Hematopoietic multipotent progenitor cell (in vitro differentiated cells): ENCODE measurements at regions not wholly inside any gene's neighbourhood (a gene's known extent, or its start where the extent isn't known, plus 50 kb on each side); places are given as distances from the start of the nearest gene placed in this dataset.

ENCODE experiments used
- DNase-seq, 3 donors: peaks; one replicate each; pipeline ENCODE4 v3.0.0-alpha.2; 2011 to 2015; ENCODE audit warnings: low read depth in 2 of 3, low spot score in 2 of 3

DNA sequence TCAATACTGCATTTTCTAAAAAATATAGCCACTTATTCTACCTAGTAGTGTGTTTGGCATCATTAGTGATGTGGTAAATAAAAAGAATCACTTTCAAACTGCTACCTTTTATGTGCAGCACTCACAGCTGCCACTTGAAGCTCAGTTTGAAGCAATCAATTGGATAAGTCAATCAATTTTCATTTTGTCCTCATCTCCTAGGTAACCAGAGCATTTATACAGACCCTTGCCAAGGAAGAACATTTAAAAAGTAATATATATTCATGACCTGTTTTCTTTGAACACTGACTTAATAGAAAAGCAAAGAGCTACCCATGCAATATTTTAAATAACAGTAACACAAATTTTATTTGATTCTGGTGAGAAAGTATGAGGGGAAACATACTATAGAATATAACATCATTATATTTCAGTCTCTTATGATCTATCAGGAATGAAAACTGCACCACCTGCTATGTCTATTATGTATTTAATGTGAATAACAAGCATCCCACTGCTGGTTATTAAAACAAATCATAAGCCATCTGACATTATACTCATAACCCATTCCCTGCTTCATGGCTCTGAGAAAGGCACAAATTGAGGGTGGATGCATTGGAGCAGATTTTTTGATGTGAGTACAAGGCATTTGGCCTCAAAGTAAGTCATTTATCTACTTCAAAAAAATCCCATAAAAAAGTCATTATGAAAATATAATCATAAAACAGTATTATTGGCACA lies 168.4 kb upstream of the C21orf91 start:
- DNase-seq: no peak

DNA sequence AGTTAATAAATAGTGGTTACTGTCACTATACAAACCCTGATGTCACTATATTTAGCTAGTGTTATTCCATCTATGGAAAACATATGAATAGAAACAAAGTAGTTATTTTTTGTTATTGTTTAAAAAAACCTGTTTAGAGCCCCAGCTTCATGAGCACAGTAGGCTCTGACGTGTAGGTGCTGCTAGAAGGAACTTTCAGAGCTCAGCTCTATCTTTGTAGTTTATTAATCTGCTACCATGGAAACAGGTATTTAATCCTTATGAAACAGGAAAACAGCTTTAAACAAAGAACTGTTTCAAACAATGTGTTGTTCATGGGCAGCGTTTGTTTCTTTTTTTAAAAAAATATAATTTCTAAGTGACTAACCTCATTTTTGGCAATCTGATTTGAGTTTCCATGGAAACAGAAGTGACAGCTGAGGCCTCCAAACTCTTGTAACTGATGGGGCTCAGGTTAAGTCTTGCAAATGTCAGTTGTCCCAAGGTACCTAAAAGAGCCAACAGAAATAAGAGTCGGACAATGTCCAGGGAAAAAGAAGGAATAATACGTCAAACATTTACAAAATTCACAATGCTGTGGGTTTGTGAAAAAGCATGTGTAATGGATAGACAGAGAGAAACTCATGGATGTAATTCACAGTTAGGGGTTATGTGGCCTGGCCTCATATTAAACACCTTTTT lies 162.0 kb upstream of the C21orf91 start:
- no peak for DNase-seq

- no peak for DNase-seq
Measured at GRCh38 chr21:17979763-17980162, 160.6 kb upstream of the C21orf91 start.

DNA sequence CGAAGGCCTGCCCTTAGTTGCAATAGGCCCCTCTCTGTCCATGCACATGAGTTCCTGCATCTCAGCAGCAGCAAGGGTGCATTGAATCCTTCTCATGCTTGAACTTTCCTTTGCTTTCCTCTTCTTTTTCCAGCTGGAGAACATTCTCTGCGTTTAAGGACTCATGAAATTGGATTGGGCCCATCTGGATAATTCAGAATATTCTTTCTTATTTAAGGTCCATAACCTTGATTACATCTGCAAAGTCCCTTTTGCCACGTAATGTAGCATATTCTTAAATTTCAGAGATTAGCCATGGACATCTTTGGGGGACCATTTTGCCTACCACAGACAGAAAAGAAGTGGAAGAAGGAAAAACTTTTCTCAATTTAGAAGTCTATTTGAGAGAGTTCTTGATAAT lies 159.7 kb upstream of the C21orf91 start:
- no peak for DNase-seq

DNA sequence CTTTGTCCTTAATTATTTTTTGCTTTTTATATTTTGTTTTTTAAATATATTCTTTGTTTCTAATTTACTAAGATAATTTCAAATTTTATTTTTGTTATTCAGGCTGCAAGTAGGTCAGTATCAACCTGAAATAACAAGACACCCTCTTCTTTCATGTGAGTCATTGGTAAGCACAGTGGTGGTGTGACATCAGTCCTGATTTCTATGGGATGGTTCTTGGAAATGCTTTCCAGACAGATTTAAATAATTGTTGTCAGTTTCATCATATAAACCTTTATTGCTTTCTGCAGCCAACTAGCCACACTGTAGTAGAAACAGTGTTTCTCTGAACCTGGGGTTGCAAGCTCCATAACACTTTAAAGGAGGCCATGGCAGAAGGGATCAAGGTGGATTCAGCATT lies 157.5 kb upstream of the C21orf91 start:
- DNase-seq: no peak

DNA sequence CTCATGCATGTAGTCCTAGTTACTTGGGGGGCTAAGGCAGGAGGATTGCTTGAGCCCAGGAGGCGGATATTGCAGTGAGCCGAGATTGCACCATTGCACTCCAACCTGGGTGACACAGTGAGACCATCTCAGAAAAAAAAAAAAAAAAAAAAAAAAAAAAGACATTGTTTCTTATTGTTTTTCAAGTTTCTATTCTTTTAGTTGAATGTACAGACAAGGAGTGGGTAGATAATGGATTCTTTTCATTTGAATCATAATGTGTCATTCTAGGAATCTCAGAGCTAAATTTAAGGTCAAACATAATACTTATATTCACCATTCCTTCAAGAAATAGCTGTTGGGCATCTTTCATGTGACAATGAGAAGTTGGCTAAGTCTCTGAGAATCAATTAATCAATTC lies 157.0 kb upstream of the C21orf91 start:
- DNase-seq: no peak

GRCh38 chr21:17967319-17967718 lies 148.2 kb upstream of the C21orf91 start:
- DNase-seq: no peak

GRCh38 chr21:17964716-17965115 lies 145.6 kb upstream of the C21orf91 start:
- no peak for DNase-seq

GRCh38 chr21:17964199-17964598 lies 145.0 kb upstream of the C21orf91 start:
- DNase-seq: no peak

GRCh38 chr21:17950591-17950990 lies 131.4 kb upstream of the C21orf91 start:
- no peak for DNase-seq

DNA sequence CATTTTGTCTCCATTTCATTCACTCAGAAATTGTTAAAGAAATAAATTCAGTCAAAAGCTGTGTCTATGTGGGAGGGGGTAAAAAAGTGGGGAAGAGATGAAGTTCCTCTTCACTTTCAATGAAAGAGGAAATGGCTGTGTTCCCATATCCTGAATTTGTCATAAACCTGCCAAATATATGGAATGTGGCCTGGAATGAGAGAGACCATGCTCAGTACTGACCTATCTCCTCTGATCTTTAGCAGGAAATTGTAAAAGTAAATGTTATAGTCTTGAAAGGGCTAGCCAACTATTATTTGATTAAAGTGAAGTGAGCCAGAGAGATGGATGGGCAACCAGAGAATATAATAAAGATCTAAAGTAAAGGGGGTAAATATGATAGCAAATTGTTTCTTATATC lies 130.3 kb upstream of the C21orf91 start:
- DNase-seq: no peak

GRCh38 chr21:17947531-17947930 lies 128.4 kb upstream of the C21orf91 start:
- no peak for DNase-seq

GRCh38 chr21:17931080-17931479 lies 111.9 kb upstream of the C21orf91 start:
- DNase-seq: no peak

DNA sequence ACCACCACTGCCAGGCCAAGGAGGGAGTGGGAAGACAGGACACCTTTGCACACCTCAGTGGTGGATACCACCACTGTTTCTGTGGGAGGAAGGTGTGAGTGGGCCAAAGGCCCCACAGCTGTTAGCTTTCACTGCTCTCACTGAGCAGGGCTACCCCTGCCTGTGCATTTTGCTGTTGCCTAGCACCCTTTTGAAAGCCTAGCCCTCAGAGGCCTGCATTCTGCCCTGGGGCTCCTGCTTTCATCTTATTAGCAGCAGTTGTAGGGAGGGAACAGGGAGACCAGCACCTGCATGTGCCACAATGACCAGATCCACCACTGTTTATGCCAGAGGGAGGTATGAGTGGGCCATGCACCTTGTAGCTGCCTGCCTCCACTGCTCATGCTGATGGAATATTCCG lies 110.9 kb upstream of the C21orf91 start:
- no peak for DNase-seq

- no peak for DNase-seq
Measured at GRCh38 chr21:17929510-17929909, 110.4 kb upstream of the C21orf91 start.

DNA sequence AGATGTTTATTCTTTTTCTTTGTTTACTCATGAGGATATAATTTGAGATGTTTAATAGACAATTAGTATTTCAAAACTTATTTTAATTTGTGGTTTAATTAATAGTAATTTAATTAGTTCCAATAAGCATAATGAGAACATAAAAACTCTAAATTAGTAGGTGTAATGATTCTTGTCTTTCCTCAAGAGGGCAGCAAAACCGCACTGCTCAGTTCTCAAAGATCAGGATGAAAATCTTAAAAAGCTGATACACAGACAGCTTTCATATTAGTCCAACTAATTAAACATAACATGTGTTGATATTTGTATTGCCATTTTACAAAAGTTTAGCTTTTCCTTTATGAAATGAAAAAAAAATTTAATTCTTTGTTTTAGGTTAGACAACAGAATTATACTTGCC lies 106.7 kb upstream of the C21orf91 start:
- DNase-seq: peak in 1 of 3 donors; percentile 52

- peak; percentile 35 to 77 (median 63) for DNase-seq
Measured at GRCh38 chr21:17925000-17925610, 105.9 kb upstream of the C21orf91 start.

DNA sequence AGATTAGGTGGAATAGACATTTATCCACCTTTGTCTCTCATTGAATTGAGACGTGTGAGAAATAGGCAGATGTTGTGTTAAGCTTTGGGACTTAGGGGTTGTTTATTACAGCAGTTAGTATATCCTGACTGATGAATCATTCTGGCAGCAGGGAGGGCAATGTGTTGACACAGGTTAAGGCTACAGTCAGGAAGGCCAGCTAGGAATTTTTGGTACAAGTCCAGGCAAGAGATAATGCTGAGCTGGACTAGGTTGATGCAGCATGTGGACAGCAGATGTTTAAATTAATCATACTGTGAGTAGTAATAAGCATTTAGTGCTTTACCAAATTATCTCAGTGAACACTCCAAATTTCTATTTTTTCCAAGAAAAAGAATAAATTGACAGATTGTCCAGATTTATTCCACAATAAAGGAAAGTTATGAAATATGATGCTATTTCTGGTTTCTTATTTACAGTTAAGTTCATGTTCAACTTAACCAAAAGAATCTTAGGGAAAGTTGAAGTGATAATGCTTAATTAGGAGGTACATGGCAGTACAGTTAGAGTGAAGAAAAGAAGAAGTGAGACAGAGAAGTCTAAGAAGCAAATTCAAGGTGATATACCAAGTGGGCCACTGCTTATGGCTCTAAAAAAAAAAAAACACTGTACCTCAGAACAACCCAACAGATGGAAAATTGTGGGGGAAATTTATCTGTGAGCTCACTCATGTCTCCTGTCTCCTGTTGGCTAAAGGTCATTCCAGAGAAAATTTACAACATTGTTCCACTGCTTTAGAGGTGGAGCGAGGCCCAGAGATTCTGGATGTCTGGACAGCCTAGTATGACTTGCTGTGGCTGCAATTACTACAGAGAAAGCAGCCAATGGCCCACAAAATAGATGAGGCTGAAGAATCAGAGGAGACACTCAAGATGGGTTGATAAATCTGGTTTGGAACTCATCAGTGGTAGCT lies 102.7 kb upstream of the C21orf91 start:
- no peak for DNase-seq

- DNase-seq: no peak
Measured at GRCh38 chr21:17915976-17916375, 96.8 kb upstream of the C21orf91 start.

- no peak for DNase-seq
Measured at GRCh38 chr21:17911628-17912027, 92.5 kb upstream of the C21orf91 start.
